Ishikawa (cell line): ENCODE measurements at regions not wholly inside any gene's neighbourhood (a gene's known extent, or its start where the extent isn't known, plus 50 kb on each side); places are given as distances from the start of the nearest gene placed in this dataset.

Experiments
- CEBPB ChIP-seq: IDR thresholded peaks from 2 replicates; pipeline ENCODE4 v1.6.1; 2012
- CREB1 ChIP-seq: IDR thresholded peaks from 2 replicates; pipeline ENCODE4 v1.6.1; 2012; ENCODE audit warnings: low read depth
- EGR1 ChIP-seq: IDR thresholded peaks from 2 replicates; pipeline ENCODE4 v1.6.1; 2012
- FOXM1 ChIP-seq: IDR thresholded peaks from 2 replicates; pipeline ENCODE4 v1.6.1; 2012; ENCODE audit warnings: low read depth, borderline replicate concordance
- NFIC ChIP-seq: IDR thresholded peaks from 2 replicates; pipeline ENCODE4 v1.6.1; 2012
- RAD21 ChIP-seq: IDR thresholded peaks from 2 replicates; pipeline ENCODE4 v1.6.1; 2012; ENCODE audit warnings: low read depth
- TAF1 ChIP-seq: IDR thresholded peaks from 2 replicates; pipeline ENCODE4 v1.6.1; 2012; ENCODE audit warnings: low read depth, mild to moderate bottlenecking
- TCF12 ChIP-seq: IDR thresholded peaks from 2 replicates; pipeline ENCODE4 v1.6.1; 2012; ENCODE audit warnings: low read depth
- YY1 ChIP-seq: IDR thresholded peaks from 2 replicates; pipeline ENCODE4 v1.6.1; 2012; ENCODE audit warnings: low read depth
- TF ChIP-seq, protein P1 (sequence below): IDR thresholded peaks from 2 replicates; pipeline ENCODE4 v1.6.1; 2012
- TF ChIP-seq, protein P2 (sequence below): IDR thresholded peaks from 2 replicates; pipeline ENCODE4 v1.6.1; 2012
- TF ChIP-seq, protein P3 (sequence below): IDR thresholded peaks from 2 replicates; pipeline ENCODE4 v1.6.1; 2012; ENCODE audit warnings: low read depth, mild to moderate bottlenecking

DNA sequence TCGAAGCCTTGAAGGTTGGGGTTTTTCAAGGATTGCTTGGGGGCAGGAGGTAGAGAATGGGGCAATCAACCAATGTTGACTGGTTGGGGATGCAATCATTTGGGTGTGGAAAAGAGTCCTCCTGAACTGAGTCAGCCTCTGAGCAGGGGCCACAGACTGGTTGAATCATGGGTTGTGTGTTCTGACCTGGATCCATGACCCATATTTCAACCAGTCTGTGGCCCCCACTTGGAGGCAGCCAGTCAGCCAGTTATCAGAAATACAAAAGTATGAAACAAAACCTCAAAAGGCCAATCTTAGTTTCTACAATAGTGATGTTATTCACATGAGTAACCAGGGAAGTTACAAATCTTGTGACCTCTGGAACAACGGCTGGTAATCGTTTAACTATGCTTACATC, 81.4 kb upstream of the RANBP6 start:
- TF ChIP-seq CEBPB (no peak), CREB1 (no peak), TAF1 (no peak), NFIC (no peak), FOXM1 (no peak), EGR1 (no peak), RAD21 (no peak), TCF12 (no peak), YY1 (no peak)
- TF ChIP-seq, protein P1, sequence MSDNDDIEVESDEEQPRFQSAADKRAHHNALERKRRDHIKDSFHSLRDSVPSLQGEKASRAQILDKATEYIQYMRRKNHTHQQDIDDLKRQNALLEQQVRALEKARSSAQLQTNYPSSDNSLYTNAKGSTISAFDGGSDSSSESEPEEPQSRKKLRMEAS = no peak
- TF ChIP-seq, protein P2, sequence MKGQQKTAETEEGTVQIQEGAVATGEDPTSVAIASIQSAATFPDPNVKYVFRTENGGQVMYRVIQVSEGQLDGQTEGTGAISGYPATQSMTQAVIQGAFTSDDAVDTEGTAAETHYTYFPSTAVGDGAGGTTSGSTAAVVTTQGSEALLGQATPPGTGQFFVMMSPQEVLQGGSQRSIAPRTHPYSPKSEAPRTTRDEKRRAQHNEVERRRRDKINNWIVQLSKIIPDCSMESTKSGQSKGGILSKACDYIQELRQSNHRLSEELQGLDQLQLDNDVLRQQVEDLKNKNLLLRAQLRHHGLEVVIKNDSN = no peak
- TF ChIP-seq, protein P3, sequence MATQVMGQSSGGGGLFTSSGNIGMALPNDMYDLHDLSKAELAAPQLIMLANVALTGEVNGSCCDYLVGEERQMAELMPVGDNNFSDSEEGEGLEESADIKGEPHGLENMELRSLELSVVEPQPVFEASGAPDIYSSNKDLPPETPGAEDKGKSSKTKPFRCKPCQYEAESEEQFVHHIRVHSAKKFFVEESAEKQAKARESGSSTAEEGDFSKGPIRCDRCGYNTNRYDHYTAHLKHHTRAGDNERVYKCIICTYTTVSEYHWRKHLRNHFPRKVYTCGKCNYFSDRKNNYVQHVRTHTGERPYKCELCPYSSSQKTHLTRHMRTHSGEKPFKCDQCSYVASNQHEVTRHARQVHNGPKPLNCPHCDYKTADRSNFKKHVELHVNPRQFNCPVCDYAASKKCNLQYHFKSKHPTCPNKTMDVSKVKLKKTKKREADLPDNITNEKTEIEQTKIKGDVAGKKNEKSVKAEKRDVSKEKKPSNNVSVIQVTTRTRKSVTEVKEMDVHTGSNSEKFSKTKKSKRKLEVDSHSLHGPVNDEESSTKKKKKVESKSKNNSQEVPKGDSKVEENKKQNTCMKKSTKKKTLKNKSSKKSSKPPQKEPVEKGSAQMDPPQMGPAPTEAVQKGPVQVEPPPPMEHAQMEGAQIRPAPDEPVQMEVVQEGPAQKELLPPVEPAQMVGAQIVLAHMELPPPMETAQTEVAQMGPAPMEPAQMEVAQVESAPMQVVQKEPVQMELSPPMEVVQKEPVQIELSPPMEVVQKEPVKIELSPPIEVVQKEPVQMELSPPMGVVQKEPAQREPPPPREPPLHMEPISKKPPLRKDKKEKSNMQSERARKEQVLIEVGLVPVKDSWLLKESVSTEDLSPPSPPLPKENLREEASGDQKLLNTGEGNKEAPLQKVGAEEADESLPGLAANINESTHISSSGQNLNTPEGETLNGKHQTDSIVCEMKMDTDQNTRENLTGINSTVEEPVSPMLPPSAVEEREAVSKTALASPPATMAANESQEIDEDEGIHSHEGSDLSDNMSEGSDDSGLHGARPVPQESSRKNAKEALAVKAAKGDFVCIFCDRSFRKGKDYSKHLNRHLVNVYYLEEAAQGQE = no peak
